ENCODE measurements at regions not wholly inside any gene's neighbourhood (a gene's known extent, or its start where the extent isn't known, plus 50 kb on each side); places are given as distances from the start of the nearest gene placed in this dataset.
"Not testable (repeated sequence)": the region's sequence is repeated elsewhere in the genome, so short reads cannot be mapped to it uniquely, and the experiment has no call there.

- Histone ChIP-seq H3K36me3 (ENCODE audit: control insufficient read depth in 2 of 2, insufficient read depth in 2 of 2, low read length in 2 of 2) (no peaks in the 10 kb centered on the region), H3K27ac (ENCODE audit: low read depth in 2 of 2, low read length in 2 of 2) (no peak overlapping the region), H3K4me3 (ENCODE audit: low read length in 2 of 2) (no peak overlapping the region), H3K9me3 (ENCODE audit: control insufficient read depth in 2 of 2, low read length in 2 of 2) (no peaks in the 10 kb centered on the region), H3K9ac (ENCODE audit: low read depth in 1 of 2, low read length in 2 of 2) (no peak overlapping the region), H3K4me1 (ENCODE audit: control insufficient read depth in 2 of 2, insufficient read depth in 2 of 2, low read length in 2 of 2) (no peaks in the 10 kb centered on the region), H3K27me3 (ENCODE audit: control insufficient read depth in 2 of 2, insufficient read depth in 2 of 2, low read length in 2 of 2) (no peaks in the 10 kb centered on the region)
These were observed 242.1 kb downstream of the ZNF608 start for GRCh38 chr5:124504081-124504916.

DNA sequence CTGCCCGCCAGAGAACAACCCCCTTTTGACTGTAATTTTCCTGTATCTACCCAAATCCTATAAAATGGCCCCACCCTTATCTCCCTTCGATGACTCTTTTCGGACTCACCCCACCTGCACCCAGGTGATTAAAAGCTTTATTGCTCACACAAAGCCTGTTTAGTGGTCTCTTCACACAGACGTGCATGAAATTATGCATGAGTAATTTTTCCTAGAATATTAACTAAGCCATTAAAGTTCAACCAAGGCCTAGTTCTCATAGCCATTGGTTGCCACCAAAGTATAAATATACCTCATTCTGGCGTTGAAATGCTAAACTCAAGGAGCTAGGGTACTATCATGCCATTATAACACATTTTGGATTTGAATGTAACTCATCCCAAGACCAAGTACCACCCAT, 243.9 kb downstream of the ZNF608 start:
- H3K36me3 ChIP-seq (ENCODE audit: control insufficient read depth in 2 of 2, insufficient read depth in 2 of 2, low read length in 2 of 2) = no peaks in the 10 kb centered on the region
- no peaks in the 10 kb centered on the region for H3K9me3 ChIP-seq (ENCODE audit: control insufficient read depth in 2 of 2, low read length in 2 of 2)
- no peak overlapping the region for H3K27ac ChIP-seq (ENCODE audit: low read depth in 2 of 2, low read length in 2 of 2)
- H3K4me1 ChIP-seq (ENCODE audit: control insufficient read depth in 2 of 2, insufficient read depth in 2 of 2, low read length in 2 of 2) = no peaks in the 10 kb centered on the region
- no peak overlapping the region for H3K9ac ChIP-seq (ENCODE audit: low read depth in 1 of 2, low read length in 2 of 2)
- no peak overlapping the region for H3K4me3 ChIP-seq (ENCODE audit: low read length in 2 of 2)
- H3K27me3 ChIP-seq (ENCODE audit: control insufficient read depth in 2 of 2, insufficient read depth in 2 of 2, low read length in 2 of 2) = no peaks in the 10 kb centered on the region

- H3K27ac ChIP-seq (ENCODE audit: low read depth in 2 of 2, low read length in 2 of 2); H3K4me3 ChIP-seq (ENCODE audit: low read length in 2 of 2); H3K9ac ChIP-seq (ENCODE audit: low read depth in 1 of 2, low read length in 2 of 2); H3K9me3 ChIP-seq (ENCODE audit: control insufficient read depth in 2 of 2, low read length in 2 of 2); H3K36me3 ChIP-seq (ENCODE audit: control insufficient read depth in 2 of 2, insufficient read depth in 2 of 2, low read length in 2 of 2); H3K4me1 ChIP-seq (ENCODE audit: control insufficient read depth in 2 of 2, insufficient read depth in 2 of 2, low read length in 2 of 2); H3K27me3 ChIP-seq (ENCODE audit: control insufficient read depth in 2 of 2, insufficient read depth in 2 of 2, low read length in 2 of 2): not testable (repeated sequence)
These were observed 246.6 kb downstream of the ZNF608 start for GRCh38 chr5:124499818-124500217.

DNA sequence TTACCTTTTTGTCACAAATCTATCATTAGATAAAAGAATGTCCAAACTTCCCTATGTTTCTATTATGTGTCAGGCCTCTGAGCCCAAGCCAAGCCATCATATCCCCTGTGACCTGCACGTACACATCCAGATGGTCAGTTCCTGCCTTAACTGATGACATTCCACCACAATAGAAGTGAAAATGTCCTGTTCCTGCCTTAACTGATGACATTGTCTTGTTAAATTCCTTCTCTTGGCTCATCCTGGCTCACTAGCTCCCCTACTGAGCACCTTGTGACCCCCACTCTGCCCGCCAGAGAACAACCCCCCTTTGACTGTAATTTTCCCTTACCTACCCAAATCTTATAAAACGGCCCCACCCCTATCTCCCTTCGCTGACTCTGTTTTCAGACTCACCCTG, 249.5 kb downstream of the ZNF608 start:
- H3K4me1 ChIP-seq (ENCODE audit: control insufficient read depth in 2 of 2, insufficient read depth in 2 of 2, low read length in 2 of 2); H3K9ac ChIP-seq (ENCODE audit: low read depth in 1 of 2, low read length in 2 of 2); H3K27me3 ChIP-seq (ENCODE audit: control insufficient read depth in 2 of 2, insufficient read depth in 2 of 2, low read length in 2 of 2); H3K27ac ChIP-seq (ENCODE audit: low read depth in 2 of 2, low read length in 2 of 2); H3K9me3 ChIP-seq (ENCODE audit: control insufficient read depth in 2 of 2, low read length in 2 of 2); H3K4me3 ChIP-seq (ENCODE audit: low read length in 2 of 2); H3K36me3 ChIP-seq (ENCODE audit: control insufficient read depth in 2 of 2, insufficient read depth in 2 of 2, low read length in 2 of 2): not testable (repeated sequence)

DNA sequence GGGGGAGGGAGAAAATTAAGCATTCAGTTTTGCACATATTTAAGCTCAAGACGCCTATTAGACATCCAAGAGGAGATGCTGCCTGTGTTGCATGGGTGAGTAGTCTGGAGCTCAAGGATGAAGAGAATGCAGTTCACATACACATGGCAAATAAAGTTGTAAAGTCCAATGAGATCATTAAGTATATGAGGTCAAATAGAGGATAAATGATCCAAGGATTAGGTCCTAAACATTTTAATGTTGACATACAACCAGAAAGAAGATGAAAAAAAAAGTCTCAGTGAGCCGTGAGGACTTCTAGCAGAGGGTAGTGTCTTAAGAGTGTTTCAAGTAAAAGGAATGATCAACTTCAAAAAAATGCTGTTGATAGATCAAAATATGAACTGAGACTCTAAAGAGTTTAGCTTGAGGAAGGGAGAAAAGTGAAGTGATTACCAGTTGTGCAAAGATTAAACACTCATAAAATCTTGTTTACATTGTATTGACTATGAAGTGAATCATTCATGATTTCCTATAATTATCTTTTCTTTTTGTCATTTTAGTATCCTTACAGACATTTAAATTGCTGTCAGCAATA, 251.8 kb downstream of the ZNF608 start:
- Histone ChIP-seq H3K9ac (ENCODE audit: low read depth in 1 of 2, low read length in 2 of 2) (no peak overlapping the region), H3K27ac (ENCODE audit: low read depth in 2 of 2, low read length in 2 of 2) (no peak overlapping the region), H3K27me3 (ENCODE audit: control insufficient read depth in 2 of 2, insufficient read depth in 2 of 2, low read length in 2 of 2) (no peaks in the 10 kb centered on the region), H3K9me3 (ENCODE audit: control insufficient read depth in 2 of 2, low read length in 2 of 2) (no peaks in the 10 kb centered on the region), H3K36me3 (ENCODE audit: control insufficient read depth in 2 of 2, insufficient read depth in 2 of 2, low read length in 2 of 2) (no peaks in the 10 kb centered on the region), H3K4me1 (ENCODE audit: control insufficient read depth in 2 of 2, insufficient read depth in 2 of 2, low read length in 2 of 2) (no peaks in the 10 kb centered on the region), H3K4me3 (ENCODE audit: low read length in 2 of 2) (no peak overlapping the region)

- H3K4me1 ChIP-seq (ENCODE audit: control insufficient read depth in 2 of 2, insufficient read depth in 2 of 2, low read length in 2 of 2) = no peaks in the 10 kb centered on the region
- H3K27ac ChIP-seq (ENCODE audit: low read depth in 2 of 2, low read length in 2 of 2) = no peak overlapping the region
- H3K36me3 ChIP-seq (ENCODE audit: control insufficient read depth in 2 of 2, insufficient read depth in 2 of 2, low read length in 2 of 2) = no peaks in the 10 kb centered on the region
These were observed 253.8 kb downstream of the ZNF608 start for GRCh38 chr5:124492444-124493224.

DNA sequence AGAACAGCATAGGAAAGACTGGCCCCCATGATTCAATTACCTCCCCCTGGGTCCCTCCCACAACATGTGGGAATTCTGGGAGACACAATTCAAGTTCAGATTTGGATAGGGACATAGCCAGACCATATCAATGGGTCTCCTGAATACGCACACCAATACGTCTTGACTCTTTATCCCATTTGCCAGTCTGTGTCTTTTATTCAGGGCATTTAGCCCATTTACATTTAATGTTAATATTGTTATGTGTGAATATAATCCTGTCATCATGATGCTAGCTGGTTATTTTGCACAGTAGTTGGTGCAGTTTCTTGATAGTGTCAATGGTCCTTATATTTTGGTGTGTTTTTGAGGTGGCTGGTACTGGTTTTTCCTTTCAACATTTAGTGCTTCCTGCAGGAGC, 256.1 kb downstream of the ZNF608 start:
- not testable (repeated sequence) for H3K36me3 ChIP-seq (ENCODE audit: control insufficient read depth in 2 of 2, insufficient read depth in 2 of 2, low read length in 2 of 2); H3K27me3 ChIP-seq (ENCODE audit: control insufficient read depth in 2 of 2, insufficient read depth in 2 of 2, low read length in 2 of 2); H3K27ac ChIP-seq (ENCODE audit: low read depth in 2 of 2, low read length in 2 of 2); H3K9me3 ChIP-seq (ENCODE audit: control insufficient read depth in 2 of 2, low read length in 2 of 2); H3K9ac ChIP-seq (ENCODE audit: low read depth in 1 of 2, low read length in 2 of 2); H3K4me3 ChIP-seq (ENCODE audit: low read length in 2 of 2); H3K4me1 ChIP-seq (ENCODE audit: control insufficient read depth in 2 of 2, insufficient read depth in 2 of 2, low read length in 2 of 2)

More at GRCh38 chr5:124492444-124493224, 253.8 kb downstream of the ZNF608 start:
- no peak overlapping the region for H3K4me3 ChIP-seq (ENCODE audit: low read length in 2 of 2)
- no peaks in the 10 kb centered on the region for H3K27me3 ChIP-seq (ENCODE audit: control insufficient read depth in 2 of 2, insufficient read depth in 2 of 2, low read length in 2 of 2)
- H3K9me3 ChIP-seq (ENCODE audit: control insufficient read depth in 2 of 2, low read length in 2 of 2) = no peaks in the 10 kb centered on the region
- H3K9ac ChIP-seq (ENCODE audit: low read depth in 1 of 2, low read length in 2 of 2) = no peak overlapping the region

- H3K4me1 ChIP-seq (ENCODE audit: control insufficient read depth in 2 of 2, insufficient read depth in 2 of 2, low read length in 2 of 2) = no peaks in the 10 kb centered on the region
- H3K27me3 ChIP-seq (ENCODE audit: control insufficient read depth in 2 of 2, insufficient read depth in 2 of 2, low read length in 2 of 2) = no peaks in the 10 kb centered on the region
- H3K36me3 ChIP-seq (ENCODE audit: control insufficient read depth in 2 of 2, insufficient read depth in 2 of 2, low read length in 2 of 2) = no peaks in the 10 kb centered on the region
- no peaks in the 10 kb centered on the region for H3K9me3 ChIP-seq (ENCODE audit: control insufficient read depth in 2 of 2, low read length in 2 of 2)
- H3K27ac ChIP-seq (ENCODE audit: low read depth in 2 of 2, low read length in 2 of 2) = no peak overlapping the region
- no peak overlapping the region for H3K9ac ChIP-seq (ENCODE audit: low read depth in 1 of 2, low read length in 2 of 2)
- H3K4me3 ChIP-seq (ENCODE audit: low read length in 2 of 2) = no peak overlapping the region
These were observed 265.0 kb downstream of the ZNF608 start for GRCh38 chr5:124481419-124481818.

GRCh38 chr5:124480964-124481363, 265.5 kb downstream of the ZNF608 start:
- H3K4me1 ChIP-seq (ENCODE audit: control insufficient read depth in 2 of 2, insufficient read depth in 2 of 2, low read length in 2 of 2) = no peaks in the 10 kb centered on the region
- no peak overlapping the region for H3K27ac ChIP-seq (ENCODE audit: low read depth in 2 of 2, low read length in 2 of 2)
- H3K9ac ChIP-seq (ENCODE audit: low read depth in 1 of 2, low read length in 2 of 2) = no peak overlapping the region
- no peaks in the 10 kb centered on the region for H3K27me3 ChIP-seq (ENCODE audit: control insufficient read depth in 2 of 2, insufficient read depth in 2 of 2, low read length in 2 of 2)
- H3K4me3 ChIP-seq (ENCODE audit: low read length in 2 of 2) = no peak overlapping the region
- H3K9me3 ChIP-seq (ENCODE audit: control insufficient read depth in 2 of 2, low read length in 2 of 2) = no peaks in the 10 kb centered on the region
- no peaks in the 10 kb centered on the region for H3K36me3 ChIP-seq (ENCODE audit: control insufficient read depth in 2 of 2, insufficient read depth in 2 of 2, low read length in 2 of 2)

DNA sequence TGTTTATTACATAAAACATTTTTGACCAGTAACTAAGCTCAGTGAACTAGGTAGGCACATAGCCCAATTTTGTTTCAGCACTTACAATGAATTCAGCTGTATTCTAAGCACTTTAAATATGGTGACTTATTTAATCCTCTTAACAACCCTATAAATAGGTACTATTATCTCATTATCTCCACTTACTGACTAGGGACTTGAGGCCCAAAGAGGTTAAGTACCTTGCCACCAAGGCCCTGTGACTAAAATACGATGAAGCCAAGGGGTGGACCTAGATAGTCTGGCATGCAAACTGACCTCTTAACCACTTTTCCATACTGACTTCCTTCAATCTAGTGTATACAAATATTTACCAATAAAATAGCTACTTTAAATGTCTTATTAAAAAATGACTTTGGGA, 266.4 kb downstream of the ZNF608 start:
- no peak overlapping the region for H3K4me3 ChIP-seq (ENCODE audit: low read length in 2 of 2)
- H3K36me3 ChIP-seq (ENCODE audit: control insufficient read depth in 2 of 2, insufficient read depth in 2 of 2, low read length in 2 of 2) = no peaks in the 10 kb centered on the region
- no peak overlapping the region for H3K27ac ChIP-seq (ENCODE audit: low read depth in 2 of 2, low read length in 2 of 2)
- no peaks in the 10 kb centered on the region for H3K4me1 ChIP-seq (ENCODE audit: control insufficient read depth in 2 of 2, insufficient read depth in 2 of 2, low read length in 2 of 2)
- H3K27me3 ChIP-seq (ENCODE audit: control insufficient read depth in 2 of 2, insufficient read depth in 2 of 2, low read length in 2 of 2) = no peaks in the 10 kb centered on the region
- no peak overlapping the region for H3K9ac ChIP-seq (ENCODE audit: low read depth in 1 of 2, low read length in 2 of 2)
- H3K9me3 ChIP-seq (ENCODE audit: control insufficient read depth in 2 of 2, low read length in 2 of 2) = no peaks in the 10 kb centered on the region

All from mucosa of rectum (tissue), 2 donors.